Uterus (tissue), 3 donors: ENCODE measurements at regions not wholly inside any gene's neighbourhood (a gene's known extent, or its start where the extent isn't known, plus 50 kb on each side); places are given as distances from the start of the nearest gene placed in this dataset.

ENCODE experiments used
- DNase-seq, 2 donors: peaks; one replicate each; pipeline ENCODE4 v3.0.0-alpha.2; 2019 to 2020
- H3K27ac ChIP-seq, 2 donors: fragments of 200-600 bp; sonication (generic); 1 replicate in 1 of 2; 2 replicates in 1 of 2; pipeline ENCODE4 v1.5.1; 2016 to 2018
- H3K27me3 ChIP-seq, 2 donors: fragments of 200-600 bp; sonication (generic); one replicate each; pipeline ENCODE4 v1.5.1; 2018 to 2019; ENCODE audit warnings: control low read depth in 1 of 2
- H3K36me3 ChIP-seq, 2 donors: fragments of 200-600 bp; sonication (generic); one replicate each; pipeline ENCODE4 v1.5.1; 2019; ENCODE audit warnings: control low read depth in 1 of 2
- H3K4me1 ChIP-seq, 2 donors: fragments of 200-600 bp; sonication (generic); one replicate each; pipeline ENCODE4 v1.5.1; 2018 to 2019; ENCODE audit warnings: control low read depth in 1 of 2
- H3K4me3 ChIP-seq, 2 donors: fragments of 200-600 bp; sonication (generic); 1 replicate in 1 of 2; 2 replicates in 1 of 2; pipeline ENCODE4 v1.5.1; 2018 to 2019; ENCODE audit warnings: mild to moderate bottlenecking in 1 of 2
- H3K9me3 ChIP-seq, 2 donors: fragments of 200-600 bp; sonication (generic); one replicate each; pipeline ENCODE4 v1.5.1; 2019; ENCODE audit warnings: control low read depth in 1 of 2
- CTCF ChIP-seq, 4 experiments: fragments of 200-600 bp in 2 of 4; fragments of 450-650 bp in 2 of 4; sonication (generic) in 2 of 4; IDR thresholded peaks; one replicate each; pipeline ENCODE4 v1.5.1; 2016 to 2019; ENCODE audit warnings: antibody characterized with exemption in 4 of 4, mild to moderate bottlenecking in 2 of 4, moderate library complexity in 1 of 4
- POLR2A ChIP-seq, 2 donors: fragments of 450-650 bp; IDR thresholded peaks; one replicate each; pipeline ENCODE4 v1.6.1; 2016; ENCODE audit warnings: antibody characterized with exemption in 2 of 2, mild to moderate bottlenecking in 1 of 2, moderate library complexity in 1 of 2
- intact Hi-C: fragments of 100-400 bp; cut with DNase I; formaldehyde crosslinking; loops from one replicate; pipeline ENCODE4 v1.15.1; 2023; ENCODE audit warnings: low total_unique reads
- donor health status: DM: yes; HTN: yes; CAD: no.

GRCh38 chr6:47371870-47372255, 62.2 kb upstream of the TNFRSF21 start:
- no peak overlapping the region for H3K27ac ChIP-seq
- H3K4me1 ChIP-seq, result no peaks in the 10 kb centered on the region
- no peaks in the 10 kb centered on the region for H3K27me3 ChIP-seq
- intact Hi-C loops, result no loop called here
- no peaks in the 10 kb centered on the region for H3K9me3 ChIP-seq
- H3K36me3 ChIP-seq, result no peaks in the 10 kb centered on the region
- no peak overlapping the region for H3K4me3 ChIP-seq
- no peak for TF ChIP-seq POLR2A (IDR thresholded peaks at IDR 0.05)
- no peak for TF ChIP-seq CTCF (IDR thresholded peaks at IDR 0.05)
- no peak for DNase-seq

- no peak for TF ChIP-seq CTCF (IDR thresholded peaks at IDR 0.05)
- TF ChIP-seq POLR2A (IDR thresholded peaks at IDR 0.05), result no peak
- H3K27me3 ChIP-seq, result no peaks in the 10 kb centered on the region
- H3K9me3 ChIP-seq, result no peaks in the 10 kb centered on the region
- no peak overlapping the region for H3K27ac ChIP-seq
- H3K4me1 ChIP-seq, result no peaks in the 10 kb centered on the region
- intact Hi-C loops, result no loop called here
- H3K4me3 ChIP-seq, result no peak overlapping the region
- no peaks in the 10 kb centered on the region for H3K36me3 ChIP-seq
- DNase-seq, result no peak
Observed at GRCh38 chr6:47372318-47372717, 62.6 kb upstream of the TNFRSF21 start.

GRCh38 chr6:47375426-47375825, 65.7 kb upstream of the TNFRSF21 start:
- no peaks in the 10 kb centered on the region for H3K4me1 ChIP-seq
- no peaks in the 10 kb centered on the region for H3K9me3 ChIP-seq
- H3K27me3 ChIP-seq, result no peaks in the 10 kb centered on the region
- DNase-seq, result no peak
- intact Hi-C loops, result no loop called here
- no peaks in the 10 kb centered on the region for H3K36me3 ChIP-seq
- H3K4me3 ChIP-seq, result no peak overlapping the region
- TF ChIP-seq CTCF (IDR thresholded peaks at IDR 0.05) (no peak), POLR2A (IDR thresholded peaks at IDR 0.05) (no peak)
- no peak overlapping the region for H3K27ac ChIP-seq

GRCh38 chr6:47376930-47377329, 67.2 kb upstream of the TNFRSF21 start:
- DNase-seq, result no peak
- intact Hi-C loops, result no loop called here
- TF ChIP-seq POLR2A (IDR thresholded peaks at IDR 0.05) (no peak), CTCF (IDR thresholded peaks at IDR 0.05) (no peak)
- Histone ChIP-seq H3K4me3 (no peak overlapping the region), H3K27ac (no peak overlapping the region), H3K4me1 (no peaks in the 10 kb centered on the region), H3K36me3 (no peaks in the 10 kb centered on the region), H3K9me3 (no peaks in the 10 kb centered on the region), H3K27me3 (no peaks in the 10 kb centered on the region)

- no peaks in the 10 kb centered on the region for H3K9me3 ChIP-seq
- no peaks in the 10 kb centered on the region for H3K27me3 ChIP-seq
- no peak overlapping the region for H3K27ac ChIP-seq
- no peaks in the 10 kb centered on the region for H3K36me3 ChIP-seq
- DNase-seq, result no peak
- no peaks in the 10 kb centered on the region for H3K4me1 ChIP-seq
- H3K4me3 ChIP-seq, result no peak overlapping the region
- intact Hi-C loops, result no loop called here
- TF ChIP-seq POLR2A (IDR thresholded peaks at IDR 0.05), result no peak
- no peak for TF ChIP-seq CTCF (IDR thresholded peaks at IDR 0.05)
Observed at GRCh38 chr6:47377971-47378370, 68.3 kb upstream of the TNFRSF21 start.
